ENCODE measurements at regions not wholly inside any gene's neighbourhood (a gene's known extent, or its start where the extent isn't known, plus 50 kb on each side); places are given as distances from the start of the nearest gene placed in this dataset. TPM values are rescaled to one million over a fixed set of nuclear protein-coding genes. Genes with fewer than 3 reads are reported as not detected.

DNA sequence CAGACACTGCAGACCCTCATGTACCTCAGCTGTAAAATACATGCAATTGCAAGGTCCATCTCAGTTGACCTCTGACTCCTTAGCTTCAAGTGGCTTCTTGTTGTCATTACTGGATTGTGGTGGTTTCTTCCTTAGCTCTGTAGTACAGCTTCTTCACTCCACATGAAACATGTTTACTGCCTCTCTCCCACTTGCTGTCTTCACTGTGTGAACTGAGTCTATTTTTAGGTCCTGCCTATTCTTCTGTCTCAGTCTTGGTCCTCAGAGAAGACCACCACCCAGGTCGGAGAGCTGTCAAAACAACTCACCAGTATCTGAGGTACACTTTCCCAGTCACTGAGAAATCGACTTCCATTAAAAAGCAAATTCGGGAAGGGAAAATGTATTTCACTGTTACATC, 50.2 kb upstream of the EYA4 start:
- no peak overlapping the region for H3K9ac ChIP-seq (replicated peaks; ENCODE audit: extremely low read depth, insufficient read depth, low read length)
- no peaks in the 10 kb centered on the region for H3K4me1 ChIP-seq (ENCODE audit: control insufficient read depth, extremely low read depth, insufficient read depth, low read length)
- H3K27me3 ChIP-seq (ENCODE audit: control insufficient read depth in 2 of 2, insufficient read depth in 2 of 2, low read length in 2 of 2): no peaks in the 10 kb centered on the region
- H3K4me2 ChIP-seq (ENCODE audit: insufficient read depth, low read length): no peak overlapping the region
- CTCF ChIA-PET: no interaction called here
- intact Hi-C loops (cut with micrococcal nuclease) (no loop called here), dilution Hi-C loops (cut with MboI; ENCODE audit: extremely low pct_ligation_motif_present, low sequenced_read_pairs) (no loop called here)
- POLR2A ChIA-PET: no interaction called here
- no peaks in the 10 kb centered on the region for H3K79me2 ChIP-seq (ENCODE audit: control insufficient read depth, insufficient read depth, low read length)
- H2AFZ ChIP-seq (ENCODE audit: low read depth, low read length): no peak overlapping the region
- no peak overlapping the region for H3K4me3 ChIP-seq (replicated peaks in 1 of 3; ENCODE audit: insufficient read depth in 1 of 3, low read depth in 1 of 3, low read length in 3 of 3)
- DNase-seq (ENCODE audit: low read depth, low spot score): no peak
- no TSS peak for BruUV-seq (replicated peaks)
- TF ChIP-seq, protein P1, sequence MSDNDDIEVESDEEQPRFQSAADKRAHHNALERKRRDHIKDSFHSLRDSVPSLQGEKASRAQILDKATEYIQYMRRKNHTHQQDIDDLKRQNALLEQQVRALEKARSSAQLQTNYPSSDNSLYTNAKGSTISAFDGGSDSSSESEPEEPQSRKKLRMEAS (IDR thresholded peaks at IDR 0.05; ENCODE audit: insufficient read depth, insufficient read length): no peak
- no peak for TF ChIP-seq EZH2 (IDR thresholded peaks at IDR 0.05; ENCODE audit: borderline replicate concordance, low read depth, low read length, severe bottlenecking)
- no peaks in the 10 kb centered on the region for H4K20me1 ChIP-seq (replicated peaks; ENCODE audit: control insufficient read depth, extremely low read depth, insufficient read depth, low read length)
- H3K27ac ChIP-seq (ENCODE audit: insufficient read depth, low read depth, low read length): no peak overlapping the region
- H3K9me3 ChIP-seq (replicated peaks; ENCODE audit: control insufficient read depth, insufficient read depth, low read length): no peaks in the 10 kb centered on the region
- H3K9me1 ChIP-seq (replicated peaks; ENCODE audit: control insufficient read depth, extremely low read depth, insufficient read depth, low read length): no peaks in the 10 kb centered on the region
- no peaks in the 10 kb centered on the region for H3K36me3 ChIP-seq (ENCODE audit: control insufficient read depth in 2 of 2, extremely low read depth in 1 of 2, insufficient read depth in 2 of 2, low read length in 2 of 2)
- FAIRE-seq: no peak

DNA sequence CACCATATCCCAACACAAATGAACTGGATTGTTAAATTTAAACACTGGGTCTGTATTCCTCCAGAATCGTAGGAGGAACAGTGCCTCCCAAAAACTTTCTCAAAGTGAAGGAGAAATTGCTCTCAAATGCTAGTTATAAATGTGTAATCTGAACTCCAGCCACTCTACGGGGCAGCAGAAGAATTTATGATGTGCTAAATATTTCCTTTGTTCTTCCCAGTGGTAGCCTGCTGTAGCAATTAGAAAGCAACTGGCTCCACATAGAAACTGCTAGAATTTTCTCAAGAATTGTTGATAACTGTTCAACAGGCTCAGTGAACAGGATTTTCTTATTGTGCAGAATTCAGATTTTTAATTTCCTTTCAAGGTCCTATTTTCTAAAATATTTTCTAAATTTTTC, 49.8 kb upstream of the EYA4 start:
- H3K4me1 ChIP-seq (ENCODE audit: control insufficient read depth, extremely low read depth, insufficient read depth, low read length): no peaks in the 10 kb centered on the region
- no peak overlapping the region for H2AFZ ChIP-seq (ENCODE audit: low read depth, low read length)
- BruUV-seq (replicated peaks): no TSS peak
- H3K9me1 ChIP-seq (replicated peaks; ENCODE audit: control insufficient read depth, extremely low read depth, insufficient read depth, low read length): no peaks in the 10 kb centered on the region
- ChIA-PET CTCF (no interaction called here), POLR2A (no interaction called here)
- TF ChIP-seq, protein P1 (IDR thresholded peaks at IDR 0.05; ENCODE audit: insufficient read depth, insufficient read length): no peak
- TF ChIP-seq POLR2A (IDR thresholded peaks at IDR 0.05; ENCODE audit: low read depth, low read length) (no peak), MYC (IDR thresholded peaks at IDR 0.05; ENCODE audit: low read depth, low read length) (no peak), GATA2 (IDR thresholded peaks at IDR 0.05; ENCODE audit: insufficient read depth, insufficient read length, low read depth, low read length) (no peak), POLR2AphosphoS5 (IDR thresholded peaks at IDR 0.05; ENCODE audit: insufficient read depth, low read depth, low read length) (no peak), FOS (IDR thresholded peaks at IDR 0.05; ENCODE audit: borderline replicate concordance, insufficient read depth, low read length) (no peak), EZH2 (IDR thresholded peaks at IDR 0.05; ENCODE audit: borderline replicate concordance, low read depth, low read length, severe bottlenecking) (no peak), JUN (IDR thresholded peaks at IDR 0.05; ENCODE audit: borderline replicate concordance, insufficient read depth, insufficient read length, low read depth) (no peak)
- H3K27ac ChIP-seq (ENCODE audit: insufficient read depth, low read depth, low read length): no peak overlapping the region
- no peaks in the 10 kb centered on the region for H3K79me2 ChIP-seq (ENCODE audit: control insufficient read depth, insufficient read depth, low read length)
- H3K4me3 ChIP-seq (replicated peaks in 1 of 3; ENCODE audit: insufficient read depth in 1 of 3, low read depth in 1 of 3, low read length in 3 of 3): no peak overlapping the region
- no peaks in the 10 kb centered on the region for H3K9me3 ChIP-seq (replicated peaks; ENCODE audit: control insufficient read depth, insufficient read depth, low read length)
- no peaks in the 10 kb centered on the region for H3K27me3 ChIP-seq (ENCODE audit: control insufficient read depth in 2 of 2, insufficient read depth in 2 of 2, low read length in 2 of 2)
- dilution Hi-C loops (cut with MboI; ENCODE audit: extremely low pct_ligation_motif_present, low sequenced_read_pairs) (no loop called here), intact Hi-C loops (cut with micrococcal nuclease) (no loop called here)
- H4K20me1 ChIP-seq (replicated peaks; ENCODE audit: control insufficient read depth, extremely low read depth, insufficient read depth, low read length): no peaks in the 10 kb centered on the region
- H3K9ac ChIP-seq (replicated peaks; ENCODE audit: extremely low read depth, insufficient read depth, low read length): no peak overlapping the region
- H3K4me2 ChIP-seq (ENCODE audit: insufficient read depth, low read length): no peak overlapping the region
- DNase-seq (ENCODE audit: low read depth, low spot score): no peak
- FAIRE-seq: no peak
- no peaks in the 10 kb centered on the region for H3K36me3 ChIP-seq (ENCODE audit: control insufficient read depth in 2 of 2, extremely low read depth in 1 of 2, insufficient read depth in 2 of 2, low read length in 2 of 2)

Small RNA genes in the stretch of these regions (small RNA-seq; reads per million reads assigned to genes)
- gene MTCYBP4 (ENCODE audit: insufficient read depth, insufficient read length, low read depth, low replicate concordance): not detected

Measured in endothelial cell of umbilical vein (primary cell).